GM18507 (cell line): ENCODE measurements at regions not wholly inside any gene's neighbourhood (a gene's known extent, or its start where the extent isn't known, plus 50 kb on each side); places are given as distances from the start of the nearest gene placed in this dataset.

Source experiments
- DNase-seq: peaks from one replicate; pipeline ENCODE4 v3.0.0; 2011; ENCODE audit warnings: low read depth; ENCODE audit not compliant: insufficient read length; ENCODE audit errors: extremely low spot score
- FAIRE-seq: peaks from 2 replicates; lab custom pipeline; 2011; peaks lifted over from hg19 to GRCh38; lab: Jason Lieb, UNC

DNA sequence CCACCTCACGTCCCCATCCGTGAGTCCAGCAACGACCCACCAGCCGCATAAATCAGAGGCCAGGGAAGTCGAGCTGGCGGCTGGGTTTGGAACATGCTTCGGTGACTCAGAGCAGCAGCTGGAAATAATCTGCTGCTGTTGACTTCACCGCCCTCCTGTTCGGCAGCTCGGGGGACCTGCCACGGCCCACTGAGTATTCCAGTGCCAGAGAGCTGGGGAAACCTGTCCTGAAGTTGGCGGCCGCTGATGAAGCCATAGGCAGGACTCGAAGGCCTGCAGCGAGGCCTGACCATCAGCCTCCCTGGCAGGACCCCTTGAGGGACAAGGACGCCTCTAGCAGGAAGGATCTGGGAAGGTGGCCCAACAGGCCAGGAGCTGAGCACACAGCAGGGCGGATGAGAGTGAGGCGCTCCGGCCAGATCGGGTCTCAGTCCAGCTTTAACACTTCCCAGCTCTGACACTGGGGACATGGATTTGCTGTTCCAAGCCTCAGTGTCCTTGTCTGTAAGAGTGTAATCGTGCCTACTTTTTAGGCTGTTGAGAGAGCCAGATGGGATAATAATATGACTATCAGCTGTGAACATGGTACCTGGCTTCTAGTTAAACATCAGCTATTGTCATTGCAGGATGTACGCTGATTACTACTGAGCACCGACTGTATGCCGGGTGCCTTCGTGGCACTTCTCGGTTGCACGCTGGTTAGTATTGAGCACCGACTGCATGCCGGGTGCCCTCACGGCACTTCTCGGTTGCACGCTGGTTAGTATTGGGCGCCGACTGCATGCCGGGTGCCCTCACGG is 50.4 kb upstream of the CIBAR2 start:
- DNase-seq: no peak
- FAIRE-seq: no peak

DNA sequence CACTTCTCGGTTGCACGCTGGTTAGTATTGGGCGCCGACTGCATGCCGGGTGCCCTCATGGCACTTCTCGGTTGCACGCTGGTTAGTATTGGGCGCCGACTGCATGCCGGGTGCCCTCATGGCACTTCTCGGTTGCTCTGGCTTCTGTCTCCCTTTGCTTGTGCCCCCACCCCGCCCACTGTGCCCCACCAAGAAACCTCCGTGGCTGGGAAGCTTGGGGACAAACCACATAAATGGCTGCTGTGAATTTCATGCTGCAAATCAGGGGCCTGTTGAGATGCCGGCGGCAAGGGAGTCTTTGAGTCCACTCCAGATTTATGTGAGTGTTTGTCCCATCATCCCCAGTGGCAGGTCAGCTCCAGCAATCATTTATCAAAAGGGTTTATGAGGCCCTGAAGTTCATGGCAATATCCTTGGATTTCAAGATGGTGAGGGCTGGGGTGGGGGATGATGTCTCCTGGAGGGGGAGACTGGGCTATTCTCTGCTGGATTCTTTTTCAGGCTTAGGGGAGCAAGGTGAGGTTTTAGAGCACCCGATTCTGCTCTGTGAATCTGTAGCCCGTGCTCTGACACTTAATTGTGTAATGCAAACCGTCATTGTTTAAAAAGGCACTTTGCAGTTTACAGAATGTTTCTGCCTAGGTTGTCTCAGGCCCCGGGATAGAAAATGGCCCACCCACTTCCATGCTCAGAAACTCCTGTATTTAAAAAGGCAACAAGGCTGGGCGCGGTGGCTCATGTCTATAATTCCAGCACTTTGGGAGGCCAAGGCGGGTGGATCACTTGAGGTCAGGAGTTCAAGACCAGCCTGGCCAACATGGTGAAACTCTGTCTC is 51.2 kb upstream of the CIBAR2 start:
- FAIRE-seq (no peak), DNase-seq (no peak)

DNA sequence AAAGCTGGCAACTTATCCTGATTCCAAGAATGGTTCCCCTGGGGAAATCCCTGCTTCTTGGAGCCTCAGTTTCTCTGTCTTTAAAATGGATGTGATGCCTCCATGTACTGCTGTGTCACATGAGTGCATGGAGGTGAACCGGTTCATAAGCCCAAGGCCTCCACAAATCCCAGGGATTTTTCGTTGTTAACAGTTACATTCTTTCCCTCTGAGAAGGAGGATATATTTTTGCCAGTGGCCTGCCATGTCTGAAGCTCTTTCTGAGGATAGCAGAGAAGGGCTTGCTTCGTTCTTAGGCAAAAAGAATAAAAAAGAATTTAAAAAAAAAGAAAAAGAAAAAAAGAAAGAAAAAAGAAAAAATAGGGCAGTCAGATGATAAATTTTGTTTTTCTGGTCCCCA is 52.2 kb upstream of the CIBAR2 start:
- DNase-seq: no peak
- no peak for FAIRE-seq

DNA sequence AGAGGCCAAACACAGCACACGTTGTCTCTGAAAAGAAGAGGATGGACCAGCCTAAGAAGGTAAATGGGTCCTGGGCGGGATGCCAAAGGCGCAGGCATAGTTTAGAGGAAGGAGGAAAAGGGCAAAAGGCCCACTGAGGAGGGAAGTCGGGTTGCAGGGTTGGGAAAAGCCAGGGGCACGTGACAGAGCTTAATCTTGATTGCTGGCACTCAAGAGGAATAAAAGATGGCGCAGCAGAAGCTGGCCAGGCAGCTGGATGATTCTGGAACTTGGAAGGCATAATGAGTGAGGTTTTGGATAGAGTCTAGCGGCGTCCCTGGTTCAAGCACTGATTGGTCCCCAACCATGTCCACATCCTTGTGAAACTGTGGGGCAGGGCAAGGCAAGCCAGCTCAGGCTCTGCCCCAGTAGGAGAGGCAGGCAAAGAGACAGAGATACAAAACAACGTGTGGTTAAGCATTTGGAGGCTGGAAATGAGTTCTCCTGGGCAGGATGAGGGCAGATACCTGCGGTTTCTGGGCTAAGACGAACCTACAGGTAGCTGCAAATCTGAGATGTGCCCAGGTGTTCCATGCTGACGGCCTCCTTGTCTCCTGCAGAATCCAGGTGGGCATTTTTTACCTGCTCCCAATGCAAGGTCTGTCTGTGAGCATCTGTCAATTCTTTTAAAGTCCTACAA is 52.7 kb upstream of the CIBAR2 start:
- no peak for DNase-seq
- FAIRE-seq: no peak

DNA sequence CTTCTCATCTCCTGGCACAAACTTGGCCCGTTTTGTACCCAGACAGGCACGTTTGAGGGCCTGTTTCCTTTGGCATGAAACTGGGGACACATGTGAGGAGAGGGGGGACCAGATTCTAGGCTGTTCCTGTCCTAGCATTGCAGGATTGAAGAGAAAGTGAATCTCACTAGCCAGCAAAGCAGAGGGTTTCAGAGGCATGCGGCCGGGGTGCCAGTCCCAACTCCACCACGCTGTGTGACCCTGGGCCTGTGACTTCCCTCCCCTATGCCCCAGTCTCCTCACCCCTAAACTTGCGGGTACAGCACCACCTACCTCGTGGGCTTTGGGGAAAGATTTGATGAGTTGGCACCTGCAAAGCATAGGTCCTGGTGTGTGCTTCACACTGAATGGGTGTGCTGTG is 53.5 kb upstream of the CIBAR2 start:
- no peak for DNase-seq
- no peak for FAIRE-seq

DNA sequence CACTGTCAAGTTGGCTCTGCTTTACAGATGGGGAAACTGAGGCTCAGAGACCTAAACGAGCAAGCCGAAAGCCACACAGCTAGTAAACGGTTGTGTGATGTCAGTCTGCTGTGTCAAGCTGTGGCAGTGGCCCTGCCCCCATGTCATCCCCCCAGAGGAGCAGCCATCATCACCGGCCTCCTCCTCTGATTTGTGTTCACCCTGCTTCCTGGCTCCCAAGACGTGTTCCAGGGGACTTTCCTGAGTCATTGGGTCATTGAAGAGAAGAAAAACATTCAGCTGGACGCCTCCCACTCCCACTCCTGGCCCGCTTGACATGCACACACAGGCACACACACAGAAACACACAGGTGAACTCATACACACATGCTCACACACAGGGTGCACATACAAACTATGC is 54.0 kb upstream of the CIBAR2 start:
- no peak for DNase-seq
- no peak for FAIRE-seq

DNA sequence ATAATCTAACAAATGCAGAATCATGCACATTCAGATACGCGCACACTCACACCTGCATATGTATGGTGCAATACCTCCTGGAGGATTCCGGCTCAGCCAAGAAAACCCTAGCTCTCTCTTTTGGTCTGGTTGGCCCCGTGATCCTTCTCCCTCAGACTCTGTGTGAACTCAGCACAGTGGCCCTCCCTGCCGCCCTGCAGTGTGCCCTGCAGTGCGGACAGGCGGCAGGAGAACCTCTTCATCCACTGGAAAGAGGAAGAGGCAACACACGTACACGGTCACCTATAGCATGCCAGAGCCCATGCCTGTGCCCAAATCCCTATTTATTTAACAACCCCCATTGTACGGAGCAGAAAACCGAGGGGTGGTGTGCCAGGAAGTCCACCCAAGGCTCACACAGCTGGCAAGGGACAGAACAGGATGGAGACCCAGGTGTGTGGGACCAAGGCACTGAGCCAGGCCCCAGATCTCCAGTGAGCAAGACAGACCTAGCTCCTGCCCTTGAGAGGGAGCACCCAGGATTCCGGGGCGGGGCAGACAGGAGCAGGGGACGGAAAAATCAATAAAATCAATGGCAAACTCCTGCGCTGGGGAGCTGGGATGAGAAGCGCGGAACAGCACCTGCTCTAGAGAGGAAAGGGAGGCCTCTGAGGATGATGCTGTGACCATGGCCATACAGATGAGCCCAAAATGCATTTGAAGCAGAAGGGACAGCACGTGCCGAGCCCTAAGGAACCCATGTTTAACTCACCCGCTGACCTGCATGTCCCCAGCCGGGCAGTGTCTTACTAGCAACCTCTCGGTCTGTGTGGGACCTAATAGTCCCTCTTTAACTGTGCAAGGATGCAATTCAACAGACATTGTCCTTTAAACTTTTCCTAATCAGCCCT is 54.7 kb upstream of the CIBAR2 start:
- DNase-seq (no peak), FAIRE-seq (no peak)

DNA sequence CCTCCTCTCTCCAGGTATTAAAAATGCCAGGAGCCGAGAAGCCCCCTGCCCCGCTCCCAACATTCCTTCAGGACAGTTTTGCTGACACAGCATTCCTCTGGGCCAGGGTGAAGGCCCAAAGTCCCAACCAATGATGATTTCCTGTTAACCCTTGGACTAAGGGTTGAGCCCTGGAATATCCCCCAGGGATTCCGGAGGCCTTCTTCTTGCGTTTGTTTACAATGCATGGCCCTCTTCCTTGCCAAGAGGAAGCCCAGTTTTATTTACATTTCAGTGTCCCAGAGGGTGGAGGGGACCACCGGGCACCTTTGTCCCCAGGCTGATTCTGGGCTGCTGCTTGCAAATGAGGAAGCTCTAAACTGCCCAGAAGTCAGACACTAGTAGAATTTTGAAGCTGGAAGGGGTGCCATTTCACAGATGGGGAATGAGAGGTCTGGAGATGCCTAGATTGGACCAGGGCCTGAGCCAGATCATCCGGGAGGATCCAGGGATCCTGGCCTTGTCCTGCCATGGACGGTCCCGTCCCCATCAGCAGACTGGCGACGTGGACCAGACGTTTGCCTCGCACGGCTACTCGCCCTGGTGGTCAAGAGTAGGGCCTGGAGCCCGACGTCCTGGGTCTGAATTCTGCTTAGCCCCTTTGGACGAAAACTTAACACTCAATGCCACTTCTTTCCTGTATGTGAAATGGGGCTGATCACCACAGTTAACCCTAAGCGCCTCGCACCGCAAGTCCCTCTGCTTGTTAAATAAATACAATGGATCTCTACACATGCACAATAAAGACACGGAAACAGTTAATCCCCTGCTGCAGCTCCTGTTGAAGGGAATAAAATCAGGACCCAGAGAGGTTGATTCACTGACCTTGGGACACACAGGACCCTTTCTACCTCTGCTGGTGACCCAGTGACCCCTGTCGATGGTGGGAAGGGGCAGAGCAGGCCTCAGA is 55.6 kb upstream of the CIBAR2 start:
- FAIRE-seq (no peak), DNase-seq (no peak)

DNA sequence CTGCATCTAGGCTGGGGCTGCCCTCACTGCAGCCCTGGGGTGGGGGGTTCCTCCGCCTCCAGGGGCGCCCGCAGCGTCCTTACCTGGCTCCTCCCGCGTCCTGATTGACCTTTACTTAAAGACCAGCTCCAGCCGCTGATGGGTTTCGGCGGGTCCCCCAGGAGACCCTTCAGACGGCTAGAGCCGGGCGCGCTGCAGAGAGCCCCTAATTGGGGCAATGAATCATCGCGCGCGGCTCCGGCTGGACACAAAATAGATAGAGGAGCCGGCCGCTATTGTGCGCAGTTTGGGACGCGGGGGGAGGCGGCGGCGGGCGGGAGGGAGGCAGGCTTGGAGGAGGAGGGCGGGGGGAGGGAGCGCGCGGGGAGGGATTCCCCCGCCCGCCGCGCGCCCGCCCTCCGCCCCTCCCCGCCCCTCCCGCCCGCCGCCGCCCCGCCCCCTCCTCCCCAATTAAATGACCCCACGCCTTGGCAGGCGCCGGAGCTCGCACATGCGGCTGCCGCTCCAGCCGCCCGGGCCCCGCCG is 56.5 kb upstream of the CIBAR2 start:
- FAIRE-seq: no peak

DNA sequence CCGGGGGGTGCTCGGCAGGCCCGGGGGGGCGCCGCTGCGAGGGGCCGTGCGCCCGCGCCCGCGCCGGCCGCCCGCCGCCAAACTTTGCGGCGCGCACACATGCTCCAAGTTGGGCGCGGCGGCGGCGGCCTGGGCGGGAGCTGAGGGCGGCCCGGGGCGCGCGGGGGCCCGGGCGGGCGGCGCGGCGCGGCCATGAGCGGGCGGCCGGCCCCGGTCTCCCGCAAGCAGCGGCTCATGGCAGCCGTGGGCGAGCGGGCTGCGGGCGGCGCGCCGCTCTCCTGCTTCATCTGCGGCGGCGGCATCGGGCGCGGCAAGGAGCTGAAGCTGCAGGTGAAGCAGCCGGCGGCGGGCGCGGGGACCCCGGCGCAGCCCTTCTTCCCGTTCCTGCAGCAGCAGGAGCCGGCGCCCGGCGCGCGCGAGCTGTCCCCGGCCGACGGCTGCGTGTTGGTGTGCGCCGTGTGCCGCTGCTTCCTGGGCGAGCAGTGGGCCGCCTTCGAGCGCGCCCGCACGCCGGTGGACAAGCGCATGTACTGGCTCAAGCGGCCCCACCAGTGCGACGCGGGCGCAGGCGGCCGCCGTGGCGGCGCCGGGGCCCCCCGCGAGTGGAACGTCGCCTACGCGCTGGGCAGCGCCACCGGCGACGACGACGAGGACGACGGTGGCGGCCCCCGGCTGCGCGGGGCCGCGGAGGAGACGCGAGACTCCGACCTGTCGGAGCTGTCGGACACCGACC is 57.2 kb upstream of the CIBAR2 start:
- DNase-seq (no peak), FAIRE-seq (no peak)

More for the DNA sequence above, 56.5 kb upstream of the CIBAR2 start:
- DNase-seq: no peak

DNA sequence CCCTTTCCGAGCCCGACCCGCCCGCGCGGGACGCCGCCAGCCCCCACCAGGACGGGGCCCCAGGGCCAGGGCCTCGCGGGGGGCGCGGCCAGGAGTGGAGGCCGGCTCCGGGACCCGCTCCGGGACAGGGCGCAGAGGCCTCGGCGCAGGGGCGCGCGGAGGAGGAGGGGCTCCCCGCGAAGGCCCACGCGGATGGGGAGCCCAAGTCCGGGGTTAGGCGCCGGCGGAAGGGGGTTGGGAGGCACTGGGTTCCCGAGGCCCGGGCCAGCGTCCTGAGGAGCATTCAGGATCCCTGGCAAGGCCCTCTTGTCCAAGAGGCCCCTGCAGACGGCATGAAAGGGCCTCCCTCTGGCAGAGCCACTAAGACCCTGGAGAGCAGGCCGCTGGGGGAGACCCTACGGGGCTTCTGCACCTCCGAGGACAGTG is 57.8 kb upstream of the CIBAR2 start:
- no peak for FAIRE-seq
- DNase-seq: no peak

DNA sequence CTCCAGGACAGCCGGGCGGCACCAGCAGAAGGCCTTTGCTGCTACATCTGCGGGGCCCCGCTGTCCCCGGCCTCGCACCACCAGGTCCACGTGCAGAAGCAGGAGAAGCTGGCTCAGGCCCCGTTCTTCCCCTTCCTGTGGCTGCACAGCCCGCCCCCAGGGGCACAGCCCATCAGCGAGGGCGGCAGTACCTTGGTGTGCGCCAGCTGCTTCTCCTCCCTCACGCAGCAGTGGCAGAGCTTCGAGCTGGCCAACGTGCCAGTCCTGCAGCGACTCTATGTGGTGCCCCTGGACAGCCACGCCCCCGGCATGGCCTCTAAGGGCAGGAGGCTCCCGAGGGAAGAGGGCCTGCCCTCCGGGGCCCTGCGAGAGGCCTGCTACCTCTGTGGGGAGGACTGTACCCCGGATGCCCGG is 58.3 kb upstream of the CIBAR2 start:
- FAIRE-seq (no peak), DNase-seq (no peak)

DNA sequence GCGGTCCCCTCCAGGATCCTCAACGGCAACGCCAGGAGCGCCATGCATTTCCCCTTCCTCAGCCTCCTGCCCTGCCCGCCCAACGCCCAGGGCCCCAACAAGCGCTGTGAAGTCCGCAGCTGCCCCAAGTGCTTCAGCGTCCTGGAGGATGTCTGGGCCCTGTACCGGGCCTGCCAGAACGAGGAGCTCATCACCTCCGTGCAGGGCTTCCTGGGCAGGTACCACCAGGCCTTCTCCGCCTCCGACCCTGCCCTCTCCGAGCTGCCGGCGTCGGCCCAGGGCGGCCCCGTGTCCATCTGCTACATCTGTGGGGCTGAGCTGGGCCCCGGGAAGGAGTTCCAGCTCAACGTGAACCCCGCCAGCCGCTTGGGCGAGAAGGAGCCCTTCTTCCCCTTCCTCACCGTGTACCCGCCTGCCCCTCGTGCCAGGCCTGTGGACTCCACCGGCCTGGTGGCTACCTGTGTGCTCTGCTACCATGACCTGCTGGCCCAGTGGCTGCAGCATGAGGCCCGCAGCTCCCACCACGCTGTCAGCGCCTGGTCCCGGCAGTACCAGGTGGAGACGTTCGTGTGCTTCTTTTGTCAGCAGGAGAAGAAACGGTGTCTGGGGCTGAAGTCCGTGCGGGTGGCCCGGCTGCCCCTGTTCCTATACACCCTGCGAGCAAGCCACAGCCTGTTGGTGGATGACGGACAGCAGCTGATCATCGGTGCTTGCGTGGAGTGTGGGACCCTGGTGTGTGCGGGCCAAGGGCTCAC is 58.9 kb upstream of the CIBAR2 start:
- FAIRE-seq: no peak
- DNase-seq: no peak

DNA sequence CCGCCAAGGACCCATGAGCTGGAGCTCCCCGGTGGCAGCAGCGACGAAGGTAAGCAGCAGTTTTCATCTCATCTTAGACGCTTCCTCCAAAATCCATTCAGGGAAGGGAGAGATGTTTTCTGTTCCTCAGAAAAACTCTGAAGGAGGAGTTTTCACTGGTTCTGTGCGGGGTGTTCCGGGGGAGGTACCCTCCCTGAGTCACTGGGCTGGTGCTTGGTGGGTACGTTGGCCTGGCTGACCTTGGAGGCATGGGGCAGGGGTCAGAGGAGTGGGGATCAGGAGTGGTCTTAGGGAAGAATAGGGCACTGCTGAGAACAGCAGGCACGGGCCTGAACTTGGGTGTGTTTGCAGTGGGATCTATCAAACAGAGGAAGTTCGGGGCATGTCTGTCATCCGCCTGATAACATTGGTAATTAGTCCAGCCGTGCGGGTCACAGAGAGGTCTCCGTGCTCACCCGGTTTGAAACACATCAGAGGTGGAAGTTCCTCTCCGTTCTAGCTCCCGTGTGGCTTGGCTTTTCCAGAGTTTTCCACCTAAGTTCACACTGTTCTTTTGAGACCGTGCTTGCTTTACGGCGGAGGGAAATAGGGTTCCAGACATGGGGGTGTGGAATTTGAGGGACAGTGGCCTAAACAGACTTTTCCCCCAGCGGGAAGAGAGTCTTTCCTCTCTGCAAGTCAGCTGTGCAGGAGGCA is 59.6 kb upstream of the CIBAR2 start:
- FAIRE-seq: no peak
- no peak for DNase-seq

DNA sequence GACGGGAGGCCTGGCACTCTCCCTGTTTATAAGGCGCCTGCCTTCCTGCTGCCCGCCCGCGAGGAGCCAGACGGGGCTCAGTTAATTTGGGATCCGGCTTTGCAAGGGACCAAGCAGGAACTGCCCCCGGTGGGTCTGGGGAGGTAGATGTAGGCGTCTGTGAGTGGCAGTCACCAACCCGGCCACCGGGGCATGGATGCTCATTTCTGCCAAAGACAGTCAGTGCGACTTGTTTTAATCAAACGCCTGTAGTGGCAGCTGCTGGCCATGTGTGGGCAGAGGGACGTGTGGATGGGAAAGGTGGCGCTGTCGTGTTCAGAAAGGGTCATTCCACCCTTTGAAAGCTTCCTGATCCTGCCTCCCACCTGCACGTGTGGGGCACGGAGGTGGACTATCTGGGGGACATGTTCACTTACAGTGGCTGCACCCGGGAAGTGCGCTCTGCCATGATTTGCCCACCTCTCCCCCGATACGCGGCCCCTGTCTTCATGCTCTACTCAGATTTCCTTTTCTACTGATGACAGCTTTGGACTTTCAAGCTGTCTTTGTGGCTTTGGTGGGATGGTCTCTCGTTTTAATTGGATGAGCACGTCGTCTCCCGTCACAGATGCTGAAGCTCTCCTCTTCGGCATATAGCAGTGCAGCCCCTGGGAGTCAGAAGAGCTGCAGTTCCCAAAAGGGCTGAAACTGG is 60.3 kb upstream of the CIBAR2 start:
- FAIRE-seq (no peak), DNase-seq (no peak)
